Sigmoid colon (tissue), 3 donors: ENCODE measurements at regions not wholly inside any gene's neighbourhood (a gene's known extent, or its start where the extent isn't known, plus 50 kb on each side); places are given as distances from the start of the nearest gene placed in this dataset.

Experiments
- POLR2A ChIP-seq, 2 donors: fragments of 450-650 bp; IDR thresholded peaks; one replicate each; pipeline ENCODE4 v1.6.1; 2016; ENCODE audit warnings: antibody characterized with exemption in 2 of 2, mild to moderate bottlenecking in 2 of 2, moderate library complexity in 2 of 2
- TF ChIP-seq, protein P1 (sequence below), 4 experiments: fragments of 450-650 bp in 3 of 4; fragments of 200-600 bp in 1 of 4; IDR thresholded peaks; one replicate each; pipeline ENCODE4 v1.5.1; 2016 to 2019; ENCODE audit warnings: antibody characterized with exemption in 4 of 4, mild to moderate bottlenecking in 3 of 4, moderate library complexity in 2 of 4

DNA sequence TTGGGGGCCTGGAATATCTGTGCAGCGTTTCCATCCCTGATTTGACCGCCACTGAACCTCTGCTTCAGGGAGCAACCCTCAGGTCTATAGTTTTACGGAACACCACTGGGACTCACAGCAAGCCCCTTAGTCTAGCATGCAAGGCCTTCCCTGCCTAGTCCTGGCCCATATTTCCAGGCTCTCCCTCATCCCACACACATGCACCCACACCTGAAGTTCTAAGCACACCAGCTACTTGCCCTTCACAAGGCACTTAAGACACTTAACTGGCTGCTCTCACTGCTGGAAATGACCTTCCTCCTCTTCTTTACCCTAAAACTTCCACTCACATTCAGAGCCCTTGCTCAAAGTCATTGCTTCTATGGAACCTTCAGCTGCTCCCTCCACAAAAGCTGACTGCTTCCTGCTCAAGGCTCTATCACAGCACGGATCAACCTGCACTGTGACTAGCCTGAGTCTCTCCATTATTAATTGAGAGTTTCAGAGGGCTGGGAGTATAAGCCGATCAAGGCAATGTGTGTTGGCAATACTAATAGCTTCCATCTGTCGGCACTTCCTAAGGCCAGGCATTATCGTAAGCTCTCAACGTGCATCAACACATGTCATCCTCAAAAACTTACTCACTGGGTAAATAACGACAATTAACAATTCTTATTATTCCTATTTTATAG lies 84.3 kb downstream of the RRAGC start:
- TF ChIP-seq, protein P1, sequence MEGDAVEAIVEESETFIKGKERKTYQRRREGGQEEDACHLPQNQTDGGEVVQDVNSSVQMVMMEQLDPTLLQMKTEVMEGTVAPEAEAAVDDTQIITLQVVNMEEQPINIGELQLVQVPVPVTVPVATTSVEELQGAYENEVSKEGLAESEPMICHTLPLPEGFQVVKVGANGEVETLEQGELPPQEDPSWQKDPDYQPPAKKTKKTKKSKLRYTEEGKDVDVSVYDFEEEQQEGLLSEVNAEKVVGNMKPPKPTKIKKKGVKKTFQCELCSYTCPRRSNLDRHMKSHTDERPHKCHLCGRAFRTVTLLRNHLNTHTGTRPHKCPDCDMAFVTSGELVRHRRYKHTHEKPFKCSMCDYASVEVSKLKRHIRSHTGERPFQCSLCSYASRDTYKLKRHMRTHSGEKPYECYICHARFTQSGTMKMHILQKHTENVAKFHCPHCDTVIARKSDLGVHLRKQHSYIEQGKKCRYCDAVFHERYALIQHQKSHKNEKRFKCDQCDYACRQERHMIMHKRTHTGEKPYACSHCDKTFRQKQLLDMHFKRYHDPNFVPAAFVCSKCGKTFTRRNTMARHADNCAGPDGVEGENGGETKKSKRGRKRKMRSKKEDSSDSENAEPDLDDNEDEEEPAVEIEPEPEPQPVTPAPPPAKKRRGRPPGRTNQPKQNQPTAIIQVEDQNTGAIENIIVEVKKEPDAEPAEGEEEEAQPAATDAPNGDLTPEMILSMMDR (IDR thresholded peaks at IDR 0.05), result no peak
- TF ChIP-seq POLR2A (IDR thresholded peaks at IDR 0.05), result no peak
